NCI-H1694 (cell line): ENCODE measurements at regions not wholly inside any gene's neighbourhood (a gene's known extent, or its start where the extent isn't known, plus 50 kb on each side); places are given as distances from the start of the nearest gene placed in this dataset.

Source experiments
- DNase-seq: peaks from one replicate; lab custom pipeline; 2025; lab: John Stamatoyannopoulos, UW

- no peak for DNase-seq
These were observed 80.4 kb downstream of the MICALL2 start for GRCh38 chr7:1378610-1379601.

DNA sequence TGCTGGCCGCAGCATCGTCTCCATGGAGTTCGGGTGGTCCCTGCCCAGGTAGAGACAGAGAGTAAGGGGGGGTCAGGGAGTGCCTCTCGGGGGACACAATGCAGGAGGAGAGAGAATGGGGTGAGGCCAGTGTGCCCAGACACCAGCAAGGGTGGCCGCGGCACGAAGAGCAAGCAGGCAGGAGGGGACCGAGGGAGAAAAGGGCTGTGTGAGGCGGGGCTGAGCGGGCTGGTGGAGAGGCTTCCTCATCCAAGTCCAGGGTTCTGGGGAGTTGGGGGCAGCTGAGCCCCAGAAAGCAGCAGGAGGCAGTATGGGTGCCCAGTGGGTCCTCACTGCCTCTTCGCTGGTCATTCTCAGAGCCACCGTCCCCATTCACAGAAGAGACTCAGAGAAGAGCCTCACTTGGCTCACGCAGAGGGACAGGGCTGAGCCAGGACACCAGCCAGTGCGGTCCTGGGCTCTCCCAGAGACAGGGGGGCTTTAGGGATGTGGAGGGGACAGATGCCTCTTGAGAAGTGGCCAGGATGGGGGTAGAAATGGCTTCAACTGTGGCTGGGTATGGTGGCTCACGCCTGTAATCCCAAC lies 78.9 kb downstream of the MICALL2 start:
- no peak for DNase-seq

GRCh38 chr7:1380821-1381580 lies 78.3 kb downstream of the MICALL2 start:
- DNase-seq = no peak

DNA sequence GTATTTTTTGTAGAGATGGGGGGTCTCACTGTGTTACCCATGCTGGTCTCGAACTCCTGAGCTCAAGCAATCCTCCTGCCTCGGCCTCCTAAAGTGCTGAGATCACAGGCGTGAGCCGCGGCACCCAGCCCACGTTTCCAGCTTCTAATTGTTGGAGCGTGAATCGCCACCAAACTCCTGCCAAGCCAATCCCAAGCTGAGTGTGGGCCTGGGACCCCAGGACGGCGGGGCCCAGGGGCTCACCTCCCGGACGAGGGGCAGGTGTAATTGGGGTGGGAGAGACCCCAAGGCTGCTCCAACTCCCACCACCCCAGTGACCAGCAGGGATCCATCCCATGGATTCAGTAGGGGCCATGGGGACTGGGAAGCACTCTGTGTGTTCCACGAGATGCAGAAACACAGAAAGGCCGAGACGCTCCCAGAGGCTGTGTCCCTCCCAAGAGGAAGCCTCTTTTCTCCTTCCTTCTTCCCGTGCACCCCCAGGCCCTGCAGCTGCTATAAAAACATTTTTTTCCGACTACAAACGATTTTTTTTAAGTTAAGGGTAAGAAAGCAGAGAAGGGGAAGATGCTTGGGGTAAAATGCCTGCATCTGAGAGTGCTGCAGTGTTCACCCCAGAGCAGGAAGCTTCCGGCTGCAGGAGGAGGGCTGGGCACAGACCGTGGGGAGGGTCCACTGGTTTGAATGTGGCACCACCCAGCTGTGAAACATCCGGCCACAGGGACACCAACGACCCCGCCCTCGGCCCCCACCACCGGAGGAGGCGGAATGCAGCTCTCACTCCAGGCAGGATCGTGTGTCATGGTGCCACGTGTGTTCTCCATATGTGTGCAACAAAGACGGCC lies 76.5 kb downstream of the MICALL2 start:
- DNase-seq = no peak

GRCh38 chr7:1383398-1384112 lies 75.7 kb downstream of the MICALL2 start:
- DNase-seq = no peak

DNA sequence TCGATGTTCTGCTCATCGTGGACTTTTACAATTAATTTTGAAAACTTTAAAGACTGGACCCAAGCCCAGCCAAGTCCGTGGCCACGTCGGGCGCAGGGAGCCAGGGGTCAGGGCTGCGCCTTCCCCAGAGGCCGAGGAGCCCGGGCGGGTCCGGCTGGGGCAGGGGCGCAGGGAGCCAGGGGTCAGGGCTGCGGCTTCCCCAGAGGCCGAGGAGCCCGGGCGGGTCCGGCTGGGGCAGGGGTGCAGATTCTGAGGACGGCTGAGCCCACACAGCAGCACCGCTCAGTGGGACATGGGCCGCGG lies 75.2 kb downstream of the MICALL2 start:
- no peak for DNase-seq
